AG04449 (cell line): ENCODE measurements at regions not wholly inside any gene's neighbourhood (a gene's known extent, or its start where the extent isn't known, plus 50 kb on each side); places are given as distances from the start of the nearest gene placed in this dataset.

ENCODE experiments used
- CTCF ChIA-PET: fragments of 350-600 bp; formaldehyde crosslinking; extraction: SDS; loops from one replicate; lab custom pipeline; 2021; ENCODE audit warnings: antibody characterized with exemption; lab: Yijun Ruan, JAX
- POLR2A ChIA-PET: fragments of 400-600, 350-600 bp; formaldehyde crosslinking; extraction: SDS; loops from one replicate; lab custom pipeline; 2020; ENCODE audit warnings: antibody characterized with exemption, inconsistent platforms; lab: Yijun Ruan, JAX
- DNase-seq: peaks from one replicate; pipeline ENCODE4 v3.0.0-alpha.2; 2010; ENCODE audit warnings: low read depth, low spot score
- H3K4me3 ChIP-seq: 2 replicates; pipeline ENCODE4 v1.5.1; 2011; ENCODE audit warnings: low read depth, mild to moderate bottlenecking, control low read depth, low read length
- TF ChIP-seq, protein P1 (sequence below): IDR thresholded peaks from one replicate; pipeline ENCODE4 v1.5.1; 2011; ENCODE audit warnings: mild to moderate bottlenecking, moderate library complexity, low read length, control low read depth, inconsistent platforms; ENCODE audit not compliant: insufficient read depth; ENCODE audit errors: missing control alignments

DNA sequence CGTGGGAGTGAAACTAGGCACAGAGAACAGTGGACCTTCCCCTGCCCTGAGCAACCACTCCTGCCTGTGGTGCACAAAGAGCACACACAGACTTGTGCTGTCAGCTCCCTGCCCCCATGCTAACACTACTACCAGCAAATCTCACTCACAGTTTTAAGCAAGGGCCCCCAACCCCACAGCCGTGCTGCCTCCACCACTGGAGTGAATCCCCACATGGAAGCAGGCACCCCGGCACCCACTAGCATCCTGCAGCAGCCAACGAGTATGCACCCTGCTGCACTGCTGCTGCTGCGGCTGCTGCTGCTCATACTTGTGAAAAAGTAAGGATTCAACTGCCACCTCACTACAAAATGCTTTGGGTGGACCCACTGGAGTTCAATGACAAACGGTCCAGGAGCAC, 435.5 kb downstream of the SLCO4C1 start:
- ChIA-PET CTCF (no interaction called here), POLR2A (no interaction called here)
- DNase-seq: no peak
- no peak overlapping the region for H3K4me3 ChIP-seq
- TF ChIP-seq, protein P1, sequence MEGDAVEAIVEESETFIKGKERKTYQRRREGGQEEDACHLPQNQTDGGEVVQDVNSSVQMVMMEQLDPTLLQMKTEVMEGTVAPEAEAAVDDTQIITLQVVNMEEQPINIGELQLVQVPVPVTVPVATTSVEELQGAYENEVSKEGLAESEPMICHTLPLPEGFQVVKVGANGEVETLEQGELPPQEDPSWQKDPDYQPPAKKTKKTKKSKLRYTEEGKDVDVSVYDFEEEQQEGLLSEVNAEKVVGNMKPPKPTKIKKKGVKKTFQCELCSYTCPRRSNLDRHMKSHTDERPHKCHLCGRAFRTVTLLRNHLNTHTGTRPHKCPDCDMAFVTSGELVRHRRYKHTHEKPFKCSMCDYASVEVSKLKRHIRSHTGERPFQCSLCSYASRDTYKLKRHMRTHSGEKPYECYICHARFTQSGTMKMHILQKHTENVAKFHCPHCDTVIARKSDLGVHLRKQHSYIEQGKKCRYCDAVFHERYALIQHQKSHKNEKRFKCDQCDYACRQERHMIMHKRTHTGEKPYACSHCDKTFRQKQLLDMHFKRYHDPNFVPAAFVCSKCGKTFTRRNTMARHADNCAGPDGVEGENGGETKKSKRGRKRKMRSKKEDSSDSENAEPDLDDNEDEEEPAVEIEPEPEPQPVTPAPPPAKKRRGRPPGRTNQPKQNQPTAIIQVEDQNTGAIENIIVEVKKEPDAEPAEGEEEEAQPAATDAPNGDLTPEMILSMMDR: no peak

DNA sequence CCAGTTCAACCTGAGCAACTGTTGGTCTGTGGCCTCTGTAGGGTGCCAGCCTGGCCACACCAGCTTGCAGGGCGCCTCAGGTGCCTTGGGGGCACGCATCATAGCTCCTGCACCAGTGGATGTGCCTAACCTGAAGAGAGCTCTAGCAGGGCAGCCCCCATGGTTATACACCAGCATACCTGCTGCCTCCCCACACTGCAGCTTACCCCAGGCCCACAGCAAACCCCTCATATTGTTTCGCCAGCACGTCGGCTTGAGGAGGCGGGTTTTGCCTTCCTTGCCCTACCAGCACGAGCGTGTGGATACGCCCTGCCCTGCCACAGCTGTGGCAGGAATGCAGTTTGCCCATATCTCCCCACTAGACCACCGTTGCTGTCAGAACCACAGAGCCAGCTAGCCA, 435.9 kb downstream of the SLCO4C1 start:
- H3K4me3 ChIP-seq: no peak overlapping the region
- TF ChIP-seq, protein P1: no peak
- DNase-seq: no peak
- CTCF ChIA-PET: no interaction called here
- POLR2A ChIA-PET: no interaction called here

DNA sequence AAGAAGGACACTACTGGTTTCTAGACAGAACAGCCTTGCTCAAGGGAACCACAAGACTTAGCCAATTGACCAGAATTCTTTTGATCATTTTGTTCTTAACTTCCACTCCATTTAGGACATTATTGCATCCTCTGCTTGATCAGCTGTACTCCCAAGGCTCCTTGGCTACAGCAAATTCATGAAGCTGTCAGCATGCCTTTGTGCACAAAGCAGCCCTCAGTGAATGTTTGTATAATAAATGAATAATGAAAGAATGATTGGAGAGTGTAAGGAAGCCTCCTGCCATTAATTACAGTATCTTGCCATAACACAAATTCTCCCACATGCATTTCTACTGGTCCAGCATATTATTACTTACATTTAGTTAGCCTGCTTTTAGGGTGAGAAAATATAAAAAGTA, 449.6 kb downstream of the SLCO4C1 start:
- CTCF ChIA-PET: no interaction called here
- TF ChIP-seq, protein P1: no peak
- POLR2A ChIA-PET: no interaction called here
- no peak for DNase-seq
- no peak overlapping the region for H3K4me3 ChIP-seq

DNA sequence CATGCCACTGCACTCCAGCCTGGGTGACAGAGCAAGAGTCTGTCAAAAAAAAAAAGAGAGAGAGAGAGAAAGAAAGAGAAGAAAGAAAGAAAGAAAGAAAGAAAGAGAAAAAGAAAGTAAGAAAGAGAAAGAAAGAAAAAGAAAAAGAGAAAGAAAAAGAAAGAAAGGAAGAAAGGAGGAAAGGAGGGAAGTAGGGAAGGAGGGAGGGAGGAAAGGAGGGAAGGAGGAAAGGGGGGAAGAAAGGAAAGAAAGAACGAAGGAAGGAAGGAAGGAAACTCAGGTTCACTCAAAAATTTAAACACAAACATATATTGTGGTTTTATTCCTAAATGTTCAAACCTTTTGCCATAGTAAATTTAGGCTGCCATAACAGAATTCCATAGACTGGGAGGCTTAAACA, 453.0 kb downstream of the SLCO4C1 start:
- TF ChIP-seq, protein P1: no peak
- ChIA-PET POLR2A (no interaction called here), CTCF (no interaction called here)
- DNase-seq: no peak
- no peak overlapping the region for H3K4me3 ChIP-seq

DNA sequence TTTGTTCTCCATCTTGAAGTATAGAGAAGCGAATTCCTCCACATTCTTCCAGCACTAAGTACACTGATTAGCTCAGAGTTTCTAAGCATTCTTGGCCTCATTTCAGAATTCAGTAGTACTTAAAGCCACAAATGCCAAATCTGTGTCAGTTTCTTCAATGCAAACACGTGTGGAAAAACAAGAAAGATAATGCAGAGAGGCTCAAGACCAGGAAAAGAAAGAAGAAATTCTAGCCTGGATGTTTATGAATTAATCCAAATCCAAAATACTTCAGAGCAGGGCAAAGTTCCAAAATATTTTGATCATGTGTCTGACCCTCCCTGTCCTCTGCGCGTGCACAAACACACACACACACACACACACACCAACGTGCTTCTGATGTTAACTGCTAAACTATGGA, 457.6 kb downstream of the SLCO4C1 start:
- CTCF ChIA-PET: no interaction called here
- no peak for DNase-seq
- H3K4me3 ChIP-seq: no peak overlapping the region
- TF ChIP-seq, protein P1: no peak
- POLR2A ChIA-PET: no interaction called here

DNA sequence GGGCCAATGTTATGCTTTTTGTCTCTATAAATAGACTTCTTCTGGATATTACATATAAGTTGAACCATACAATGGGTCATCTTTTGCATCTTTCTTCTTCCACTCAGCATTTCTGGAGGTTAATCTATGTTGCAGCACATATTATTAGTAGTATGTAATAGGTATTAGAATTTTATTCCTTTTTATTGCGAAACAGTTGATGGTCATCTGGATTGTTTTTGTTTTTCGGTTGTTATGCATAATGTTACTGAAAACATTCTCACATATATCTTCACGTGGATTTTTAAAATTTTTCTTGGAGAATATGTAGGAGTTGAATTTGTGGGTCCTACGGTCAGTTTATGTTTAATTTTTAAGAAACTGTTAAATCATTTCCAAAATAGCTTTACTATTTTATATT, 466.8 kb downstream of the SLCO4C1 start:
- POLR2A ChIA-PET: no interaction called here
- no peak overlapping the region for H3K4me3 ChIP-seq
- CTCF ChIA-PET: no interaction called here
- no peak for DNase-seq
- TF ChIP-seq, protein P1: no peak
